GM23248 (cell line): ENCODE measurements at regions not wholly inside any gene's neighbourhood (a gene's known extent, or its start where the extent isn't known, plus 50 kb on each side); places are given as distances from the start of the nearest gene placed in this dataset.

Experiments used
- EZH2 ChIP-seq: fragments of 200-600 bp; sonication (generic); IDR thresholded peaks from 2 replicates; pipeline ENCODE4 v1.6.1; 2018; ENCODE audit warnings: antibody characterized with exemption, mild to moderate bottlenecking; ENCODE audit not compliant: insufficient read depth, poor library complexity, severe bottlenecking
- EZH2phosphoT487 ChIP-seq: fragments of 200-600 bp; sonication (generic); IDR thresholded peaks from 2 replicates; pipeline ENCODE4 v1.6.1; 2018; ENCODE audit warnings: antibody characterized with exemption, moderate library complexity, mild to moderate bottlenecking, low read depth; ENCODE audit not compliant: insufficient read depth

DNA sequence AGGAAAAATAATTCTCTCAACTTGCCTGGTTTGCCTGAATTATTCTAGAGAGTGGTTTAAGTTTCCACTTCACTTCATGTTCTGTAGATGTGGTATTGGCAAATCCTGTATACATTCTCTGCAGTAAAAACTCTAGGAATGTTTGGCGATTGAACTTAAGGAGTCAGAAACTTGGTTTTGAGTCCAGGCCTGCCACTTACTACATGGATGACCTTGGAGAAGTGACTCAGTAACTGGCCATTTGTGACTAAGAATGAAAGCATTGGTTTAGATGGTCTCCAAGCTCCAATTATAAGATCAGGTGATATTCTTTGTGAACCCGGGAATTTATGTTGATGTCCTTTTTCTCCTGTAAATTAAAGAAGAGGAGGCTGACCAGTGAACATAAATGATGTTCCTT is 233.8 kb downstream of the GAS1 start:
- TF ChIP-seq EZH2 (no peak), EZH2phosphoT487 (no peak)
